ENCODE measurements at regions not wholly inside any gene's neighbourhood (a gene's known extent, or its start where the extent isn't known, plus 50 kb on each side); places are given as distances from the start of the nearest gene placed in this dataset.
A peak's percentile ranks its signal among the peaks of the same experiment; 100 is the strongest.
"Not testable (repeated sequence)": the region's sequence is repeated elsewhere in the genome, so short reads cannot be mapped to it uniquely, and the experiment has no call there.

- H3K9me3 ChIP-seq (ENCODE audit: low read length), result no peaks in the 10 kb centered on the region
- peaks cover 29 to 51% of the 10 kb centered on the region in 2 donors for H3K27me3 ChIP-seq (ENCODE audit: control insufficient read depth in 1 of 2, insufficient read depth in 2 of 2, low read length in 2 of 2)
- no peak overlapping the region for H3K27ac ChIP-seq (ENCODE audit: low read depth, low read length)
- no peak overlapping the region for H3K9ac ChIP-seq (ENCODE audit: low read length)
- no peaks in the 10 kb centered on the region for H3K4me1 ChIP-seq (ENCODE audit: insufficient read depth, low read length)
- no peaks in the 10 kb centered on the region for H3K36me3 ChIP-seq (ENCODE audit: insufficient read depth, low read length)
- no peak overlapping the region for H3K4me3 ChIP-seq (ENCODE audit: low read depth in 1 of 2, low read length in 2 of 2)
Measured at GRCh38 chr1:148353461-148354283, 129.4 kb downstream of the PPIAL4G start.

GRCh38 chr1:148352470-148353053 lies 130.5 kb downstream of the PPIAL4G start:
- Histone ChIP-seq H3K36me3 (ENCODE audit: insufficient read depth, low read length) (no peaks in the 10 kb centered on the region), H3K9me3 (ENCODE audit: low read length) (no peaks in the 10 kb centered on the region), H3K4me1 (ENCODE audit: insufficient read depth, low read length) (no peaks in the 10 kb centered on the region), H3K27ac (ENCODE audit: low read depth, low read length) (no peak overlapping the region), H3K27me3 (ENCODE audit: control insufficient read depth in 1 of 2, insufficient read depth in 2 of 2, low read length in 2 of 2) (peaks cover 29 to 51% of the 10 kb centered on the region in 2 donors), H3K9ac (ENCODE audit: low read length) (no peak overlapping the region), H3K4me3 (ENCODE audit: low read depth in 1 of 2, low read length in 2 of 2) (no peak overlapping the region)

GRCh38 chr1:148347781-148348180 lies 135.3 kb downstream of the PPIAL4G start:
- Histone ChIP-seq H3K27ac (ENCODE audit: low read depth, low read length) (no peak overlapping the region), H3K27me3 (ENCODE audit: control insufficient read depth in 1 of 2, insufficient read depth in 2 of 2, low read length in 2 of 2) (peaks cover 16 to 22% of the 10 kb centered on the region in 2 donors), H3K36me3 (ENCODE audit: insufficient read depth, low read length) (no peaks in the 10 kb centered on the region), H3K4me1 (ENCODE audit: insufficient read depth, low read length) (no peaks in the 10 kb centered on the region), H3K4me3 (ENCODE audit: low read depth in 1 of 2, low read length in 2 of 2) (no peak overlapping the region), H3K9ac (ENCODE audit: low read length) (no peak overlapping the region), H3K9me3 (ENCODE audit: low read length) (no peaks in the 10 kb centered on the region)

- H3K27ac ChIP-seq (ENCODE audit: low read depth, low read length); H3K36me3 ChIP-seq (ENCODE audit: insufficient read depth, low read length); H3K27me3 ChIP-seq (ENCODE audit: control insufficient read depth in 1 of 2, insufficient read depth in 2 of 2, low read length in 2 of 2); H3K4me1 ChIP-seq (ENCODE audit: insufficient read depth, low read length); H3K9ac ChIP-seq (ENCODE audit: low read length); H3K4me3 ChIP-seq (ENCODE audit: low read depth in 1 of 2, low read length in 2 of 2); H3K9me3 ChIP-seq (ENCODE audit: low read length): not testable (repeated sequence)
Measured at GRCh38 chr1:148345659-148346151, 137.4 kb downstream of the PPIAL4G start.

- H3K27me3 ChIP-seq (ENCODE audit: control insufficient read depth in 1 of 2, insufficient read depth in 2 of 2, low read length in 2 of 2); H3K9me3 ChIP-seq (ENCODE audit: low read length); H3K36me3 ChIP-seq (ENCODE audit: insufficient read depth, low read length); H3K9ac ChIP-seq (ENCODE audit: low read length); H3K4me3 ChIP-seq (ENCODE audit: low read depth in 1 of 2, low read length in 2 of 2); H3K4me1 ChIP-seq (ENCODE audit: insufficient read depth, low read length); H3K27ac ChIP-seq (ENCODE audit: low read depth, low read length): not testable (repeated sequence)
Measured at GRCh38 chr1:148344651-148345050, 138.5 kb downstream of the PPIAL4G start.

- H3K4me1 ChIP-seq (ENCODE audit: insufficient read depth, low read length); H3K36me3 ChIP-seq (ENCODE audit: insufficient read depth, low read length); H3K27me3 ChIP-seq (ENCODE audit: control insufficient read depth in 1 of 2, insufficient read depth in 2 of 2, low read length in 2 of 2); H3K4me3 ChIP-seq (ENCODE audit: low read depth in 1 of 2, low read length in 2 of 2); H3K9me3 ChIP-seq (ENCODE audit: low read length); H3K27ac ChIP-seq (ENCODE audit: low read depth, low read length); H3K9ac ChIP-seq (ENCODE audit: low read length): not testable (repeated sequence)
Measured at GRCh38 chr1:148341729-148342128, 141.4 kb downstream of the PPIAL4G start.

GRCh38 chr1:148336121-148336918 lies 146.8 kb downstream of the PPIAL4G start:
- Histone ChIP-seq H3K4me1 (ENCODE audit: insufficient read depth, low read length) (peaks cover 14% of the 10 kb centered on the region), H3K27me3 (ENCODE audit: control insufficient read depth in 1 of 2, insufficient read depth in 2 of 2, low read length in 2 of 2) (peaks cover 30 to 37% of the 10 kb centered on the region in 2 donors)
- H3K9me3 ChIP-seq (ENCODE audit: low read length); H3K36me3 ChIP-seq (ENCODE audit: insufficient read depth, low read length); H3K27ac ChIP-seq (ENCODE audit: low read depth, low read length); H3K4me3 ChIP-seq (ENCODE audit: low read depth in 1 of 2, low read length in 2 of 2); H3K9ac ChIP-seq (ENCODE audit: low read length): not testable (repeated sequence)

GRCh38 chr1:148334339-148335130 lies 148.6 kb downstream of the PPIAL4G start:
- Histone ChIP-seq H3K4me1 (ENCODE audit: insufficient read depth, low read length) (peaks cover 14% of the 10 kb centered on the region), H3K27ac (ENCODE audit: low read depth, low read length) (peak overlapping the region; percentile 42), H3K27me3 (ENCODE audit: control insufficient read depth in 1 of 2, insufficient read depth in 2 of 2, low read length in 2 of 2) (peaks cover 39 to 41% of the 10 kb centered on the region in 2 donors), H3K9ac (ENCODE audit: low read length) (no peak overlapping the region), H3K36me3 (ENCODE audit: insufficient read depth, low read length) (no peaks in the 10 kb centered on the region), H3K9me3 (ENCODE audit: low read length) (peaks cover 4% of the 10 kb centered on the region), H3K4me3 (ENCODE audit: low read depth in 1 of 2, low read length in 2 of 2) (peak overlapping the region; percentile 52 to 75)

- H3K4me1 ChIP-seq (ENCODE audit: insufficient read depth, low read length), result peaks cover 14% of the 10 kb centered on the region
- no peak overlapping the region for H3K27ac ChIP-seq (ENCODE audit: low read depth, low read length)
- H3K4me3 ChIP-seq (ENCODE audit: low read depth in 1 of 2, low read length in 2 of 2), result peak overlapping the region; percentile 52 to 75
- peaks cover 46 to 48% of the 10 kb centered on the region in 2 donors for H3K27me3 ChIP-seq (ENCODE audit: control insufficient read depth in 1 of 2, insufficient read depth in 2 of 2, low read length in 2 of 2)
- peaks cover 4% of the 10 kb centered on the region for H3K9me3 ChIP-seq (ENCODE audit: low read length)
- no peak overlapping the region for H3K9ac ChIP-seq (ENCODE audit: low read length)
- no peaks in the 10 kb centered on the region for H3K36me3 ChIP-seq (ENCODE audit: insufficient read depth, low read length)
Measured at GRCh38 chr1:148333875-148334338, 149.2 kb downstream of the PPIAL4G start.

- H3K4me3 ChIP-seq (ENCODE audit: low read depth in 1 of 2, low read length in 2 of 2), result no peak overlapping the region
- H3K4me1 ChIP-seq (ENCODE audit: insufficient read depth, low read length), result peaks cover 3% of the 10 kb centered on the region
- H3K36me3 ChIP-seq (ENCODE audit: insufficient read depth, low read length), result no peaks in the 10 kb centered on the region
- no peak overlapping the region for H3K27ac ChIP-seq (ENCODE audit: low read depth, low read length)
- peaks cover 4% of the 10 kb centered on the region for H3K9me3 ChIP-seq (ENCODE audit: low read length)
- peaks cover 32 to 37% of the 10 kb centered on the region in 2 donors for H3K27me3 ChIP-seq (ENCODE audit: control insufficient read depth in 1 of 2, insufficient read depth in 2 of 2, low read length in 2 of 2)
- H3K9ac ChIP-seq (ENCODE audit: low read length), result no peak overlapping the region
Measured at GRCh38 chr1:148328884-148329283, 154.2 kb downstream of the PPIAL4G start.

GRCh38 chr1:148325031-148325430 lies 158.1 kb downstream of the PPIAL4G start:
- not testable (repeated sequence) for H3K36me3 ChIP-seq (ENCODE audit: insufficient read depth, low read length); H3K27ac ChIP-seq (ENCODE audit: low read depth, low read length); H3K9ac ChIP-seq (ENCODE audit: low read length); H3K4me1 ChIP-seq (ENCODE audit: insufficient read depth, low read length); H3K9me3 ChIP-seq (ENCODE audit: low read length); H3K4me3 ChIP-seq (ENCODE audit: low read depth in 1 of 2, low read length in 2 of 2)
- H3K27me3 ChIP-seq (ENCODE audit: control insufficient read depth in 1 of 2, insufficient read depth in 2 of 2, low read length in 2 of 2), result peaks cover 14% of the 10 kb centered on the region in 2 donors
